NCI-H510A (cell line): ENCODE measurements at regions not wholly inside any gene's neighbourhood (a gene's known extent, or its start where the extent isn't known, plus 50 kb on each side); places are given as distances from the start of the nearest gene placed in this dataset.
"Not testable (repeated sequence)": the region's sequence is repeated elsewhere in the genome, so short reads cannot be mapped to it uniquely, and the experiment has no call there.

Experiments used
- DNase-seq: peaks from one replicate; lab custom pipeline; 2025; lab: John Stamatoyannopoulos, UW

GRCh38 chr7:79778786-79779770, 325.6 kb upstream of the MAGI2 start:
- DNase-seq = no peak

GRCh38 chr7:79775911-79776310, 322.4 kb upstream of the MAGI2 start:
- no peak for DNase-seq

GRCh38 chr7:79774150-79774549, 320.7 kb upstream of the MAGI2 start:
- DNase-seq = no peak

GRCh38 chr7:79770970-79771369, 317.5 kb upstream of the MAGI2 start:
- no peak for DNase-seq

GRCh38 chr7:79770063-79770462, 316.6 kb upstream of the MAGI2 start:
- DNase-seq = no peak

- DNase-seq = not testable (repeated sequence)
Measured at GRCh38 chr7:79767876-79768560, 314.6 kb upstream of the MAGI2 start.

GRCh38 chr7:79767192-79767591, 313.7 kb upstream of the MAGI2 start:
- DNase-seq = not testable (repeated sequence)

GRCh38 chr7:79761876-79762429, 308.5 kb upstream of the MAGI2 start:
- DNase-seq = no peak

- DNase-seq = not testable (repeated sequence)
Measured at GRCh38 chr7:79750941-79751340, 297.5 kb upstream of the MAGI2 start.

- no peak for DNase-seq
Measured at GRCh38 chr7:79749856-79750255, 296.4 kb upstream of the MAGI2 start.

GRCh38 chr7:79741684-79742083, 288.2 kb upstream of the MAGI2 start:
- DNase-seq = no peak

GRCh38 chr7:79740076-79740475, 286.6 kb upstream of the MAGI2 start:
- DNase-seq = no peak

GRCh38 chr7:79739036-79739709, 285.7 kb upstream of the MAGI2 start:
- not testable (repeated sequence) for DNase-seq

GRCh38 chr7:79736418-79736817, 283.0 kb upstream of the MAGI2 start:
- DNase-seq = no peak

GRCh38 chr7:79735012-79735411, 281.5 kb upstream of the MAGI2 start:
- no peak for DNase-seq

- DNase-seq = no peak
Measured at GRCh38 chr7:79734181-79734580, 280.7 kb upstream of the MAGI2 start.

- no peak for DNase-seq
Measured at GRCh38 chr7:79732535-79732934, 279.1 kb upstream of the MAGI2 start.

- no peak for DNase-seq
Measured at GRCh38 chr7:79730971-79731370, 277.5 kb upstream of the MAGI2 start.

GRCh38 chr7:79723833-79724618, 270.6 kb upstream of the MAGI2 start:
- DNase-seq = no peak

GRCh38 chr7:79722217-79722616, 268.8 kb upstream of the MAGI2 start:
- no peak for DNase-seq

GRCh38 chr7:79719216-79719615, 265.7 kb upstream of the MAGI2 start:
- no peak for DNase-seq
